HCT116 (cell line): ENCODE measurements at regions not wholly inside any gene's neighbourhood (a gene's known extent, or its start where the extent isn't known, plus 50 kb on each side); places are given as distances from the start of the nearest gene placed in this dataset.

Source experiments
- ATAC-seq: fragments of 200-7000 bp; cut with Tn5 transposase; 2 replicates; pipeline ENCODE4 v1.9.1; 2020; ENCODE audit warnings: mild to moderate bottlenecking, moderate library complexity
- BruUV-seq: library from RNA; stranded (reverse); fragments of 400-500 nt; replicated peaks from 2 replicates; lab custom pipeline; 2021; lab: Mats Ljungman, UMichigan
- CTCF ChIA-PET: fragments of 300-600 bp; sonication (Branson Sonifier 250); formaldehyde crosslinking; loops from one replicate; lab custom pipeline; 2021; ENCODE audit warnings: antibody characterized with exemption; lab: Charles Lee
- POLR2A ChIA-PET: fragments of 300-600, 350-600 bp; sonication (Branson Sonifier 250); formaldehyde crosslinking; loops from one replicate; lab custom pipeline; 2021; ENCODE audit warnings: antibody characterized with exemption; lab: Charles Lee
- RAD21 ChIA-PET, 2 experiments: fragments of 300-600 bp; sonication (Branson Sonifier 250); formaldehyde crosslinking; loops; one replicate each; lab custom pipeline; 2023; ENCODE audit warnings: low total read pairs in 2 of 2; ENCODE audit not compliant: uncharacterized antibody in 2 of 2, unreplicated experiment in 2 of 2, low non-redundant PET in 1 of 2; lab: Charles Lee
- DNase-seq: peaks from one replicate; pipeline ENCODE4 v3.0.0-alpha.2; 2010; ENCODE audit warnings: low read depth, low spot score
- H2AFZ ChIP-seq: fragments of 200-600 bp; shearing (Covaris generic), sonication (generic); 2 replicates; pipeline ENCODE4 v1.6.1; 2017; ENCODE audit warnings: low read depth, mixed run types, mixed read lengths, antibody characterized with exemption, low read length; ENCODE audit not compliant: poor library complexity, severe bottlenecking
- H3K27ac ChIP-seq: 2 replicates; pipeline ENCODE4 v1.5.1; 2012; ENCODE audit warnings: low read depth, low read length
- H3K27me3 ChIP-seq: fragments of 200-600 bp; sonication (generic); 2 replicates; pipeline ENCODE4 v1.6.1; 2016; ENCODE audit warnings: mixed run types, low read length, mixed read lengths; ENCODE audit not compliant: insufficient read depth
- H3K36me3 ChIP-seq, 2 experiments: fragments of 200-500 bp in 1 of 2; fragments of 200-600 bp in 1 of 2; sonication (Bioruptor generic) in 1 of 2; sonication (generic) in 1 of 2; 2 replicates each; pipeline versions ENCODE4 v1.5.1 to v1.6.1; 2014 to 2016; ENCODE audit warnings: low read length in 2 of 2, inconsistent platforms in 1 of 2, mixed read lengths in 1 of 2, mixed run types in 1 of 2; ENCODE audit not compliant: insufficient read depth in 2 of 2, control insufficient read depth in 1 of 2
- H3K4me1 ChIP-seq, 2 experiments: fragments of 200-600 bp in 1 of 2; sonication (generic) in 1 of 2; 2 replicates each; pipeline versions ENCODE4 v1.5.1 to v1.6.1; 2012 to 2017; ENCODE audit warnings: low read length in 2 of 2, inconsistent platforms in 1 of 2, mild to moderate bottlenecking in 1 of 2, mixed read lengths in 1 of 2, mixed run types in 1 of 2, moderate library complexity in 1 of 2; ENCODE audit not compliant: insufficient read depth in 2 of 2, control insufficient read depth in 1 of 2
- H3K4me2 ChIP-seq: fragments of 200-600 bp; sonication (generic); 2 replicates; pipeline ENCODE4 v1.6.1; 2017; ENCODE audit warnings: mixed run types, low read length, mixed read lengths
- H3K4me3 ChIP-seq, 2 experiments: fragments of 200-600 bp in 1 of 2; sonication (generic) in 1 of 2; replicated peaks in 1 of 2; 2 replicates each; pipeline ENCODE4 v1.5.1; 2011 to 2016; ENCODE audit warnings: low read length in 2 of 2, control low read depth in 1 of 2, low read depth in 1 of 2, mild to moderate bottlenecking in 1 of 2, mixed read lengths in 1 of 2, mixed run types in 1 of 2
- H3K79me2 ChIP-seq: fragments of 200-600 bp; sonication (generic); 2 replicates; pipeline ENCODE4 v1.6.1; 2017; ENCODE audit warnings: mild to moderate bottlenecking, mixed run types, low read length, moderate library complexity, mixed read lengths; ENCODE audit not compliant: insufficient read depth
- H3K9ac ChIP-seq: fragments of 200-600 bp; sonication (generic); 2 replicates; pipeline ENCODE4 v1.6.1; 2016; ENCODE audit warnings: low read length, mixed read lengths
- H3K9me2 ChIP-seq: fragments of 200-600 bp; sonication (generic), shearing (Covaris generic); 2 replicates; pipeline ENCODE4 v1.6.1; 2017; ENCODE audit warnings: mixed run types, mild to moderate bottlenecking, moderate library complexity; ENCODE audit not compliant: insufficient read depth
- H3K9me3 ChIP-seq, 2 experiments: fragments of 200-500 bp in 1 of 2; fragments of 200-600 bp in 1 of 2; sonication (Bioruptor generic) in 1 of 2; sonication (generic) in 1 of 2; 2 replicates each; pipeline ENCODE4 v1.6.1; 2014 to 2017; ENCODE audit warnings: low read length in 2 of 2, mixed read lengths in 2 of 2, inconsistent platforms in 1 of 2, low read depth in 1 of 2, mild to moderate bottlenecking in 1 of 2, mixed run types in 1 of 2, moderate library complexity in 1 of 2; ENCODE audit not compliant: control insufficient read depth in 1 of 2, insufficient read depth in 1 of 2
- H4K20me1 ChIP-seq: fragments of 200-600 bp; sonication (generic), shearing (Covaris generic); 2 replicates; pipeline ENCODE4 v1.6.1; 2017; ENCODE audit warnings: mixed run types, mild to moderate bottlenecking, moderate library complexity; ENCODE audit not compliant: insufficient read depth
- ATF3 ChIP-seq: IDR thresholded peaks from 2 replicates; pipeline ENCODE4 v1.6.1; 2012
- CBX3 ChIP-seq: IDR thresholded peaks from 2 replicates; pipeline ENCODE4 v1.6.1; 2012; ENCODE audit warnings: low read depth
- CEBPB ChIP-seq: IDR thresholded peaks from 2 replicates; pipeline ENCODE4 v1.6.1; 2012; ENCODE audit warnings: low read depth
- CTCF ChIP-seq, 3 experiments: fragments of 200-600 bp in 1 of 3; sonication (generic) in 1 of 3; IDR thresholded peaks in 2 of 3; conservative IDR thresholded peaks in 1 of 3; 2 replicates each; pipeline ENCODE4 v1.5.1; 2012 to 2017; ENCODE audit warnings: low read depth in 2 of 3, low read length in 2 of 3, antibody characterized with exemption in 1 of 3, borderline replicate concordance in 1 of 3, control low read depth in 1 of 3, mild to moderate bottlenecking in 1 of 3, mixed read lengths in 1 of 3, mixed run types in 1 of 3, moderate library complexity in 1 of 3; ENCODE audit not compliant: insufficient read depth in 1 of 3
- EGR1 ChIP-seq: IDR thresholded peaks from 2 replicates; pipeline ENCODE4 v1.6.1; 2012; ENCODE audit warnings: low read depth
- ELF1 ChIP-seq: IDR thresholded peaks from 2 replicates; pipeline ENCODE4 v1.6.1; 2012; ENCODE audit warnings: low read depth, borderline replicate concordance
- EZH2 ChIP-seq: fragments of 200-600 bp; sonication (generic); IDR thresholded peaks from 2 replicates; pipeline ENCODE4 v1.6.1; 2017; ENCODE audit warnings: antibody characterized with exemption, mixed run types
- EZH2phosphoT487 ChIP-seq: fragments of 200-600 bp; IDR thresholded peaks from 2 replicates; pipeline ENCODE4 v1.6.1; 2018; ENCODE audit warnings: antibody characterized with exemption, borderline replicate concordance
- FOSL1 ChIP-seq: IDR thresholded peaks from 2 replicates; pipeline ENCODE4 v1.6.1; 2012; ENCODE audit warnings: low read depth
- JUND ChIP-seq: IDR thresholded peaks from 2 replicates; pipeline ENCODE4 v1.6.1; 2012
- POLR2A ChIP-seq: IDR thresholded peaks from 2 replicates; pipeline ENCODE4 v1.7.0; 2011; ENCODE audit warnings: borderline replicate concordance; ENCODE audit not compliant: insufficient read depth, insufficient read length; ENCODE audit errors: extremely low read depth
- POLR2AphosphoS5 ChIP-seq: IDR thresholded peaks from 2 replicates; pipeline ENCODE4 v1.6.1; 2011; ENCODE audit warnings: mild to moderate bottlenecking, low read depth, low read length, moderate library complexity
- RAD21 ChIP-seq: IDR thresholded peaks from 2 replicates; pipeline ENCODE4 v1.6.1; 2012; ENCODE audit warnings: low read depth, mild to moderate bottlenecking
- SIN3A ChIP-seq: IDR thresholded peaks from 2 replicates; pipeline ENCODE4 v1.6.1; 2012; ENCODE audit warnings: low read depth
- SP1 ChIP-seq: IDR thresholded peaks from 2 replicates; pipeline ENCODE4 v1.6.1; 2012; ENCODE audit warnings: low read depth
- TCF7L2 ChIP-seq: IDR thresholded peaks from 2 replicates; pipeline ENCODE4 v1.7.0; 2011; ENCODE audit warnings: borderline replicate concordance, inconsistent platforms; ENCODE audit not compliant: insufficient read depth, insufficient read length; ENCODE audit errors: extremely low read depth
- YY1 ChIP-seq: IDR thresholded peaks from 2 replicates; pipeline ENCODE4 v1.6.1; 2011; ENCODE audit warnings: low read length, low read depth, moderate library complexity, mild to moderate bottlenecking; ENCODE audit not compliant: insufficient replicate concordance; ENCODE audit errors: extremely low read depth
- ZFX ChIP-seq: fragments of 450-650 bp; IDR thresholded peaks from 2 replicates; pipeline ENCODE4 v1.6.1; 2017
- ZNF274 ChIP-seq: fragments of 200-500 bp; sonication (Bioruptor generic); IDR thresholded peaks from 2 replicates; pipeline ENCODE4 v1.6.1; 2014; ENCODE audit warnings: mild to moderate bottlenecking, low read depth, low read length, inconsistent platforms
- intact Hi-C: fragments of 100-400 bp; cut with micrococcal nuclease; formaldehyde crosslinking; loops from 2 replicates; pipeline ENCODE4 v1.10.0; 2022

- no peak for TF ChIP-seq ZFX
These were observed 522.2 kb downstream of the SOX2 start (continued) for GRCh38 chr3:182233957-182234356.

- H3K27me3 ChIP-seq, result no peaks in the 10 kb centered on the region
- POLR2A ChIA-PET, result no interaction called here
- CTCF ChIA-PET, result no interaction called here
- H3K9me2 ChIP-seq, result no peaks in the 10 kb centered on the region
- no peaks in the 10 kb centered on the region for H3K4me1 ChIP-seq
- no TSS peak for BruUV-seq
- H3K4me3 ChIP-seq, result no peak overlapping the region
- intact Hi-C loops, result no loop called here
- no peaks in the 10 kb centered on the region for H3K9me3 ChIP-seq
- no peak overlapping the region for H3K9ac ChIP-seq
- DNase-seq (no peak), ATAC-seq (no peak)
- H3K4me2 ChIP-seq, result no peak overlapping the region
- no peaks in the 10 kb centered on the region for H4K20me1 ChIP-seq
- RAD21 ChIA-PET, result no interaction called here
- no peaks in the 10 kb centered on the region for H3K36me3 ChIP-seq
- H2AFZ ChIP-seq, result no peak overlapping the region
- H3K79me2 ChIP-seq, result no peaks in the 10 kb centered on the region
- H3K27ac ChIP-seq, result no peak overlapping the region
- TF ChIP-seq SP1, result no peak
- no peak for TF ChIP-seq YY1
- no peak for TF ChIP-seq FOSL1
- TF ChIP-seq EZH2, result no peak
- TF ChIP-seq JUND, result no peak
- no peak for TF ChIP-seq TCF7L2
- TF ChIP-seq ELF1, result no peak
- TF ChIP-seq POLR2AphosphoS5, result no peak
- no peak for TF ChIP-seq ZNF274
- no peak for TF ChIP-seq CTCF (IDR thresholded peaks at IDR 0.05 in 2 of 3, conservative IDR thresholded peaks at IDR 0.05 in 1 of 3; ENCODE audit: borderline replicate concordance in 1 of 3, insufficient read depth in 1 of 3, low read depth in 2 of 3, low read length in 2 of 3)
- no peak for TF ChIP-seq EZH2phosphoT487
- TF ChIP-seq POLR2A, result no peak
- TF ChIP-seq CEBPB, result no peak
- TF ChIP-seq RAD21, result no peak
- TF ChIP-seq EGR1, result no peak
- no peak for TF ChIP-seq CBX3
- TF ChIP-seq ATF3, result no peak
- no peak for TF ChIP-seq SIN3A
These were observed 523.2 kb downstream of the SOX2 start for GRCh38 chr3:182234881-182235280.
